ENCODE measurements at regions not wholly inside any gene's neighbourhood (a gene's known extent, or its start where the extent isn't known, plus 50 kb on each side); places are given as distances from the start of the nearest gene placed in this dataset.
A peak's percentile ranks its signal among the peaks of the same experiment; 100 is the strongest.

DNA sequence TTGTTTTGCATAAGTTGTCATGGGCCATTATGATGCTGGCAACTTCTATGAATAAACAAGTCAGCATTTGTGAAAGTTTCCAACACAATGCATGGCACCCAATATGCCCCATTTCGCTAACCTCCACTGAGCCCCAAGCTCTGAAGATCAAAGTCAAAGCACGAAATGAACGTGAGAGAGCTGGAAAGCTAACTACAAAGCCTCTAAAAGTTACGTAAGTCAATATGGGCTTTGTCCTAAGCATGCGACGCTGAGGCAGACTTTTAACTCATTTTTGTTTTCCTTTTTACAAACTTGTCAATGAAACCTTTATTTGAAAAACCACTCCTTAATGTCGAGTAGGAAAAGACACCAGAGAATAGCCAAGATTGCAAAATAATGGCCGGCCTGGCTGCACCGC, 131.6 kb upstream of the NUDT7 start:
- DNase-seq (ENCODE audit: low read depth in 3 of 3, low spot score in 2 of 3) = no peak

DNA sequence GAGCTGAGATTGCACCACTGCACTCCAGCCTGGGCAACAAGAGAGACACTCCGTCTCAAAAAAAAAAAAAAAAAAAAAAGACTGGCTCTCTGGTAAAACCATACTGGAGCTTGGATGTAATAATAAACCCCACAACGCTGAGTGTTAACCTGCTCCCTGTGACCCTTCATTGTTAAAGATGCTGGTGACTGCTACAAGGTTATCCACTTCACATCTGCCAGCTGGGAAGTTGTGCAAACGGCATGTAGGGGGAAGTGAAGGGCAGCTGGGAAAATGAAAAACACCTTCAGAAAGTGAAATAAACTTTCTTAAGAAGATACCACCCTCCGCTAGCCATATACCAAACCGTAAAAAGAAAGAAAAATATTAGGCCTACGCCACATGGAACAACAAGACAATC, 131.0 kb upstream of the NUDT7 start:
- no peak for DNase-seq (ENCODE audit: low read depth in 3 of 3, low spot score in 2 of 3)

DNA sequence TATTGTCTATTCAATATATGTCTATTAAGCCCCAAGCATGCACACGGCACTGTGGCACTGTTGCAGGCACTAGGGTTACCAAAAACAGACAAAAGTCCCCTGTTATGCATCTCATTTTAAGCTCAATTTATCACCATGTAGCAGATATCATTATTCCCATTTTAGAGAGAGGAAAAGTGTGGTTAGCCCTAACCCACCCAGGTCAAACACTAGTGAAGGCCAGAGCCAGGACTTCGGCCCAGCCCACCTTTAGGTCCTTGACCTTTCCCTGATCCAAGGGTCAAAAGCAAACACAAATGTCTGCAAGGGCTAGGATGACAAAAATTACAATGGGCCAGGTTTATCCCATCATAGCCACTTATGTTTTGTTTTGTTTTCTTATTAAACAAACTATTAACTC, 130.3 kb upstream of the NUDT7 start:
- DNase-seq (ENCODE audit: low read depth in 3 of 3, low spot score in 2 of 3) = no peak

DNA sequence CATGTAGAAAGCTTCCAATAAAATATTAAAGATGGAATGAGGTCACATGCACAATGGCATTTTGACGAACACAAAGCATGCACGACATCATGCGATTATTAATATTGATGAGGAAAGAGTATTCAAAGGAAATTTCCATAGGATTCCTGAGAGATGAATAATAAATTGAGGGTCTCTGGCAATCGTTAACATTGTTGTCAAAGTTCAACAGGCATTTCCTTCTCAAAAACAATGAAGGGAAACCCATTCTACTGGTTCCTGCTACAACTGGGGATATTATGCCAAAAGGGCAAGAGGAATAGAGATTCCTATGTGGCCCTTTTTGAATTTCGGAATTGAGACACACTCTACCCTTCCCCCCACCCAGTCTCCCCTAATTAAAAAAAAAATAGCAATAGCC, 128.3 kb upstream of the NUDT7 start:
- DNase-seq (ENCODE audit: low read depth in 3 of 3, low spot score in 2 of 3) = no peak

DNA sequence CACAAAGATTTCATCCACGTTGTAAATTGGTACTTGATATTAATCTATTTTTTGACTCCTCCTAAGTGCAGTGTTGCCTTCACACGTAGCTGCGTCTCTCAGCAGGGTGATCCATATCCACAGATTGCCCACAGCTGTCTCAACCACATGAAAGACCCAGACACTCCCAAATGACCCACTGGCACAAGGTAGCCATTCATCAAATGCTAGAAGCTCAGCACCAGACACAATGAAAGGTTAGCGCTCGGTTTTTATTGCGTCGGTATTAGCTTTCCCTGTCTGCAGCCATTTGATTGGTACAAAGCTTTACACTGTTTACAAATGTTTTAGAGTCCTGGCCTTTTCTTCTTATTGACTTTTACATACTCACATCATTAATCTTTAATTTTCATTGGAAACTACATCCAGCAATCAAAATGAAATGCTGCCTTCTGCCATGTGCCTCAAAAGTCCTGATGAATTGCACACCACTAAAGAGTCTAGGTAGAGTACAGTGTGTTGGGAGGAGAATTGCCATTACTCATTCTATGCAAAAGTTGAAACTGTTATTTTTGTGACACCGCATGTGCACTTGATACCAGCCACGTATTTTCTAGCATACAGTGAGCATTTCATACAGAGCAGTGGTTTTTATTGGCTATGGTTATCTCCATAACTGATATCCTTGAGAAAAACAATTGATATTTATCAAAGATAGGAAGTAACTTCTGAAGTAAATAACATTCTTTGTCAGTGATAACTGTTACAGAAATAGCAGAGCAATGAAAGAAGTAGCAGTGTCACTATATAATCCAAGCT, 127.3 kb upstream of the NUDT7 start:
- peak in 2 of 3 donors; percentile 21 to 46 for DNase-seq (ENCODE audit: low read depth in 3 of 3, low spot score in 2 of 3)

DNA sequence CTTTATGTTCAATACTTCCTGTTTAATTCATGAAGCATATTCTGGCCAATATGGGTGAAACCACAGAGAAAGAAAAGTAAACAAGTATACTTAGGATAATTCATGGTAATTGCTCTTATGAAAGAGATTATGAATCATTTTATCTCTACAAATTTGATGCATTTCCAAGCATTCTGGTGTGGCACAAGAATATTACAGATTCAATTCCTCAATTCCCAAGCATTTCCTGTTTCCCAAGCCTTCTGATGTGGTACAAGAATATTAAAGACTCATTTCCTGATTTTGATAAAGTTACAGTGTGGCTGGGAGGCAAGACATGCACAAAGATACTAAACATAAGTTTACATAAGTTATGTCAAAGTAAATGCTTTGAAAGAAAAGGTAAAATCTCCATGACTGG, 126.1 kb upstream of the NUDT7 start:
- no peak for DNase-seq (ENCODE audit: low read depth in 3 of 3, low spot score in 2 of 3)

DNA sequence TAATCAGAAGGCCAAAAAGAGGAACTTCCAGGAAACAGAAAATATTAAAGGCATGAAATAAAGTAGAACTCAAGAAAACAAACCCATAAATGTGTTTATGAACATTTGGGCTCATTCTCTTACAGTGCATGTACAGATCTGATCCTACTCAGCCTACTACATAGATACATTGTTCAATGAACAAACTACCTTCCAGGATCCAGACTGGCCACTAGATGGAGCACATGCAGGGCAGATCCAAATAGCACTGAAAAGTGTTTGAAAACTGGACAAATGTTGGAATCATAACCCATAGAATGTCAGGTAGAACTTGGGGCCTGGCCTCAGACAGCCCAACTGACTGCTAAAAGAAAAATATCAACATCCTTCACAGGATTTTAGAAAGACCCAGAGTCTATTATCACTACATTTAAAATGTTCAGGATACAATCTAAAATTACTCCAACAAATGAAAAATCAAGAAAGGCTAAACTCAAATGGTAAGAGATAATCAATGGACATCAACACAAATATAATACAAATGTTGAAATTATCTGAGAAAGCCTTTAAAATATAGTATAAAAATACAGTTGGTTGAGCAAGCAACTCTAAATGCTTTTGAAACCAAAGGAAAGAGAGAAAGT, 122.4 kb upstream of the NUDT7 start:
- no peak for DNase-seq (ENCODE audit: low read depth in 3 of 3, low spot score in 2 of 3)

DNA sequence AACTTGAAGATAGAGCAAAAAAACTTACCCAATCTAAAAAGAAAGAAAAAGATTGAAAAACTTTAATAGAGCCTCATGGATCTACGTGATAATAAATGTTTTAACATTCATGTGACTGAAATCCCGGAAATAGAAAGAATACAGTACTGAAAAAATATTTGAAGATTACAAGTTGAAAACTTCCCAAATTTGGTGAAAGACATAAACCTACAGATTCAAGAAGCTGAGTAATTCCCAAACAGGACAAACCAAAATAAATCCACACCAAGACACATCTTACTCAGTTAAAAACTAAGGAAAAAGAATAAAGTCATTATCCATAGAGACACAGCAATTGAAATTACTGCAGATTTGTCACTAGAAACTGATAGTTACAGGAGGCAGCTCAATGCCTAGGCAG, 121.8 kb upstream of the NUDT7 start:
- DNase-seq (ENCODE audit: low read depth in 3 of 3, low spot score in 2 of 3) = no peak

DNA sequence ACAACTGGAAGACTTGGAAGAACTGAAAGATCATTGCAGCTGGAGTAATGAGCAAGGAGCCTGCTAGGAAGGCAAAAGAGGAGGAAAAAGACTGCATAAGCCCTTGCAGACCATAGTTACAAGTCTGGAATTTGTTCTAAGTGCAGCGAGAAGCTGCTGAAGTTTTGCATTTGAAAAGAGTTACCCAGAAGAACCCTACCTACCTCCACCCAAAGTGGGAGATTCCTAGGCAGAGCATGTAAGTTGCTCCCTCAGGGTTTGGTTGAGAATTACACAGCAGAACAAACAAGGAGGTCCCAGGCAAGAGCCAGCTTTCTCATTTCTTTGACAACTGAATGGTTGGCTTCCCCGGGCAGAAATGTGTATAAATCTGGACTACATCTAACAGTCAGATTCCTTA, 118.7 kb upstream of the NUDT7 start:
- no peak for DNase-seq (ENCODE audit: low read depth in 3 of 3, low spot score in 2 of 3)

DNA sequence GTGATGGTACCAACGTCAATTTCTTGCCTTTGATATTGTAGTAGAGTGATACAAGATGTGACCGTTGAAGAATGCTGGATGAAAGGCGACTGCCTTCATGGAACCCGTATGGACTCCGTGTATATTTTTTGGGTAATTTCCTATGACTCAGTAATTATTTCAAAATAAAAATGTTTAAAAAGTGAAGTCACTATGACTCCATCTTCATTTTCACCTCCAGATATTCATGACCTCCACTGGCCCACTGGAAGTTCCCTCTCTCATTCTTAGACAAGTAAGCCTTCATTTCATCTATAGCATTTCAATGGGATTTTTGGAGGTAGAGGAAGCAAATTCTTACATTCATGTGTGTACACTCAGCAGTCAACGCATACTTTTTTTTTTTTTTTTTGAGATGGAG, 111.8 kb upstream of the NUDT7 start:
- no peak for DNase-seq (ENCODE audit: low read depth in 3 of 3, low spot score in 2 of 3)

DNA sequence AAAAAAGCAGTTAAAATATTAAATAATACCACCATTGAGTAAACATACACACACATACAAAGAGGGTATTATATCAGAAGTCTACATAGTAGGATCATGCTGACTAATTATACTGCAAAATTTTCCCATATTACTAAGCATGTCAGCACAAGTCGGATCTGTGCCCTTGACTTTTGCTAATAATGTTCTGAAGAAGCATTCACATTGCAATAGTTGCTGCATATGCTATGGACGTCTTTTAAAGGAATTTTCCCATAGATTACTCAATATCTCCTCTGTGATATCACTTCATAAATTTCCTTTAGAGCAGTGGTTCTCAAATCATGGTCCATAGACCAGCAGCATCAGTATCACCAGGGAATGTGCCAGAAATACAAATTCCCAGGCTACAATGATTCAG, 110.9 kb upstream of the NUDT7 start:
- no peak for DNase-seq (ENCODE audit: low read depth in 3 of 3, low spot score in 2 of 3)

DNA sequence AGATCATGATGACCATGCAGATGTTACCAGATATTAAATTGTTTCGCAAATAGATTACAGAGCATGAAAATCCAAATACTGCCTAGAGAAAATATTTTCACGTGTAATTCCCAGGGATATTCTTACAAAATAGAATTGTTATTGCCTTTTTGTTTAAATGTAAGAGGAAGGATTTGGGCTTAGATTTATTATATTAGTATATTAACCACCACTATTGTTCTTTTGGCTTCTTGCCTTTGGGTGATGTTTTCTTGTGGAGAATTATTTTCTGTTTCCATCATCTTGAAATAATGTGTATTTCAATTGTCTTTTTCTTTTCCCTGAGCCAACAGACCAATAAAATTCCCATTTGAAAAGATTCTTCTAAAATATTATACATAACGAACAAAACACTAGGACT, 109.7 kb upstream of the NUDT7 start:
- DNase-seq (ENCODE audit: low read depth in 3 of 3, low spot score in 2 of 3) = no peak

DNA sequence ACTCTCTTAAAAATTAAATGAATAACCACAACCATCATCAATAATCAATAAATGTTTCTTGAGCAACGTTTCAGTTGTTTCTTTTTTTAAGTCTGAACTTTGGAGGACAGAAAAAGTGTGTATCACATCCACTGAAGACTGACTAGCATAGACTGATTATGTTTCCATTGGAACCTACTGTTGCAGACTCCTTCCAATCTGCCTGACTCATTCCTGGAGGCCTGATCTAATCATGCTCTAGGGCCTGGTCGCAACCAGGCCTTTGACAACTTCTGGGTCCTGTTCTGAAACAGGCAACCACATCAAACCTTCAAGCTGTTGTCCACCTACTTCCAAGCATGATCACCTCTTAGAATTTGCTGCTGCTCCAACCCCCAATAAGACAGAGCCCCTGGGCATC, 109.2 kb upstream of the NUDT7 start:
- DNase-seq (ENCODE audit: low read depth in 3 of 3, low spot score in 2 of 3) = no peak

DNA sequence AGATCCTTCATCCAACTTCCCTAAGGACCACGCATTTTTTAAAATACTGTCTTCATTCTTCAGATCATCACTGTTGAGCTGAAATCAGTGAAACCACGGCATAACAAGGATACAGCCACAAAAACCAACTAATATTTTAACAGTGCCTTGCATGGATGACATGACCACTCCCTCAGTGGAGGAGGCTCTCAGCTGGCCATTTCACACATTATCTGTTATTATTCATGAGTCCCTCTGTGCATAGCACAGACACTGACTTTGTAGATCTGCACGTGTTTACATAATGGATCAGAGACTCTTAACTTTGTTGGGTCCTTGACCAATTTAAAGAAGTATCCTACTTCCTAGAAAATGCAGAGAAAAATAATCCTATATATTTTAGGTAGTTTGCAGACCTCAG, 104.8 kb upstream of the NUDT7 start:
- no peak for DNase-seq (ENCODE audit: low read depth in 3 of 3, low spot score in 2 of 3)

DNA sequence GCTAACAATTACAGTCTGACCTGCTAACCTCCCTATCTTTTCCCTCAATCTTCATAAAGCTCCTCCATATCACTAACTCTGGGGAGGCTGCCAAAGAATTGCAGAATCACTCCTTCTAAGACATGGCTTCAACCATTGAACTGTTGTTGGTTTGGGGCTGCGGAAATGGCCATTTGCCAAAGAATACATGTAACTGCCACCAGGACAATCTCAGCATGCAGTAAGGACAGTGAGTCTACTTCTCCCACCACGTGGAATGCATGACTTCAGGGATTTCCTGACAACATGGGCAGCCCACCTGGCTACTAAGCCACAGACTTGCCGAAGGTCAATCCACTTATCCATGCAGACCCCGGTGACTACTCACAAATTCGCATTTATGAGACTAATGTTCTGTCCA, 104.3 kb upstream of the NUDT7 start:
- DNase-seq (ENCODE audit: low read depth in 3 of 3, low spot score in 2 of 3) = no peak

DNA sequence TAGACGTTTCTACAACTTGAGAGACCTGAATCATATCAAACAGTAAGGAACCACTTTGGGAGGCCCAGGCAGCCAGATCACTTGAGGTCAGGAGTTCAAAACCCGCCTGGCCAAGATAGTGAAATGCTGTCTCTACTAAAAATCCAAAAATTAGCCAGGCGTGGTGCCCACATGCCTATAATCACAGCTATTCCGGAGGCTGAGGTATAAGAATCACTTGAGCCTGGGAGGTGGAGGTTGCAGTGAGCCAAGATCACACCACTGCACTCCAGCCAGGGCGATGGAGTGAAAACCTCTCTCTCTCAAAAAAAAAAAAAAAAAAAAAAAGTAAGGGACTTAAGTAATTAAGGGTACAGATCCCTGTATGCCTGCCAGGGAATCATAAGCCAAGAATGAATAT, 103.4 kb upstream of the NUDT7 start:
- DNase-seq (ENCODE audit: low read depth in 3 of 3, low spot score in 2 of 3) = no peak

DNA sequence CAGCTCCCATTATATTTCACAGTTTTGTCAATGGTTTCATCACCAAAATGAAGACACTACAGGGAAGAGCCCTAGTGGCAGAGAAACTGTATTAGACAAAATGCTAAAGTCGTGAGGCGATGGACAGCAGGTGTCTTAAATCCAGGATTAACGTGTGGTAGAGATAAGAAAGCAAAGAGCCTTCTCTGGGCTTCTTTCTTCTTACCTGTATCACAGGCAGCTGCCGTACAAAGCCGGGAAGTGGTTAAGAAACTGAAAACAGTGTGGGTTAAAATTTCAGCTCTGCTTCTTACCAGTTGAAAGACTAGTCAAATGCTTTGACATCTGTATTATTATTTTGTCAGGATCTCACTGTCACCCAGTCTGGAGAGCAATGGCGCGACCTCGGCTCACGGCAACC, 98.2 kb upstream of the NUDT7 start:
- DNase-seq (ENCODE audit: low read depth in 3 of 3, low spot score in 2 of 3) = no peak

DNA sequence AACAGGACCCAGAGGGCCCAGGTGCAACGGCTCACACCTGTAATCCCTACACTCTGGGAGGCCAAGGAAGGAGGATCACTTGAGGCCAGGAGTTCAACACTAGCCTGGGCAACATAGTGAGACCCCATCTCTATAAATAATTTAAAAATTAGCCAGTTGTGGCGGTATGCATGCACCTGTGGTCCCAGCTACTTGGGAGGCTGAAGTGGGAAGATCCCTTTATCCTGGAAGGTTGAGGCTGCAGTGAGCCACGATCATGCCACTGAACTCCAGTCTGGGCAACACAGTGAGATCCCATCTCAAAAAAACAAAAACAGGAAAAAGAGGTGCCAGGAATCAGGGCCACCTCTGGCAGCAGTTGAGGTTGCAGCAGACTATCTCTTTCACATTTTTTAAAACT, 85.7 kb upstream of the NUDT7 start:
- no peak for DNase-seq (ENCODE audit: low read depth in 3 of 3, low spot score in 2 of 3)

DNA sequence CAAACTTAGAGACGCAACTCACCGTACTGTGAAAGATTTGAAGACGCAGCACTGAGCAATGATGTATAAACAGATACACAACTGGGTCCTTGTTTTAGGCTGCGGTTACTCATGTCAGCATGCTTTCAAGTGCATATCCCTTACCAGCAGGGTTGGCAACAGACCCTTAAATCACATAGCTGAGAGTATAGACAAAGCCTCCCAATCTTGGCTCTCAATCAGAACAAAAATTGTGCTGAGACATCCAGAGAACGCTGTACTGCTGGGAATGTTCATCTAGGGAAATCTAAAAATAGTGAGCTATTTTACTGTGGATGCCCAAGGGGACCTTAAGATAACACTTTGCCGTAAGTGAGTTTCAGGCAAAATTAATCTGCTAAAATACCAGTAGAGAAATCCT, 84.4 kb upstream of the NUDT7 start:
- DNase-seq (ENCODE audit: low read depth in 3 of 3, low spot score in 2 of 3) = no peak

DNA sequence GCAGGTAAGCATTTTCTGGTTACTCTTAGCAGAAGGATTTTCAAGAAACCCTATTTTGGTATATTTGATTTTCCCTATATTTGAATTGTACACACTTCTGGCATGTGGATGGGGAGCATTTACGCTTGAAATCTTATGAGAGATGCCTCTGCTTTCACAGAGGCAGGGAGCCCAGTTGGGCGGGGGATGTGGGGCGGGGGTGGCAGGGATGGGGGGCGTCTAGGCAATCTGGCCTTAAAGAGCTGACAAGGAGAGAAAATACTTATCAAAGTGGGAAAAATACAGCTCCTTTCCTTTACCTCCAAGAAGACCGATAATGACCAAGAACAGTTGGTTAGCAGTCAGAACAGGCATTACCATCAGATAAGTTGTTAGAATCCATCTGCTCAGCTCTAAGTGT, 79.1 kb upstream of the NUDT7 start:
- no peak for DNase-seq (ENCODE audit: low read depth in 3 of 3, low spot score in 2 of 3)

DNA sequence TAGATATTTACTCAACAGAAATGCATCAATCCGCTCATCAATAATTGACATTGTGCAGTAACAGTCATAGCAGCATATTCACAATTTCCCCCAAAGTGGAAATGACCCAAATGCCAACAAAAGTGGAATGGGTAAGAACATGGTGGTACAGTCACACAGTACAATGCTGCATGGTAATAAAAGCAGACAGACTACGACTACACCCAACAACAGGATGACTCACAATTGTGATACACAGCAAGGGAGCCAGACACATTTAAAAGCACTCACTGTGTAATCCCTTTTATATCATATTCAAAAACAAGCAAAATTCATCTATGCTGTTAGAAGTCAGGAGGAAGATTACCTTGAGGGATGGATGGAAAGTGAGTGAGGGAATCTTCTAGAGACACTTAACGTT, 76.5 kb upstream of the NUDT7 start:
- no peak for DNase-seq (ENCODE audit: low read depth in 3 of 3, low spot score in 2 of 3)

DNA sequence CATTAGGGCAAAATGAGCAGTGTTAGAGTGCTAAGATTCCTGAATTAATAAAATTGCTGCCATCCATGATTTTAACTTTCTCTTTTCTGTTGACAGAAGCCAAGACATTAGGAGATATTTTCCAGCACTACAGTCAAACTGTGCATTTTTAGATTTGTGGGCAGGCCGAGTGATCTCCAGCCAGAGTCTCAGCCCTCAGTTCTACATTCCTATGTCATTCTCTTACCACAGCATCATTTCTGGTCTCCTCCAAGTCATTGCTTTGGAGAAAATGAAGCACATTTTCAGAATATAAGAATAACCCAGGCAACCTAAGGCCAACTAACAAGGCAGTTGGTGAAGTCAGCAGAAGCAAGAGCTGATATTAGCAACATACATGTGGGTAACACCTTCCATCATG, 74.6 kb upstream of the NUDT7 start:
- DNase-seq (ENCODE audit: low read depth in 3 of 3, low spot score in 2 of 3) = no peak

DNA sequence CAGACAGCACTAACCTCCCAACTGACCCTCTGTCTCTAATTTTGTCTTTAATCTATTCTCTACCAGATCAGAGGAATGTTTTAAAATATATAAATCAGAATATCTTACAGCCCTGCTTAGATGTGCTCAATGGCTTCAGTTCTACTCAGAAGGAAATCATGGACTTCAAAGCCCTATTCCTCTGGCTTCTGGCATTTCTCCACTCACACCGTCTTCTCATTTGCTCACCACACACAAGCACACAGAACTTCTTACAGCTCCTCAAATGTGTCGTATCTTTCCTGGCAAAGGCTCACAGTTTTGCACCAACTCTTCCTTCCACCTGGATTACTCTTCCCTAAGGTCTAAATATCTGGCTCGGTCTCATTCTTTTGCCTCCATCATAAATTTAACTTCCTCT, 71.6 kb upstream of the NUDT7 start:
- no peak for DNase-seq (ENCODE audit: low read depth in 3 of 3, low spot score in 2 of 3)
